Upper lobe of left lung (tissue), 4 donors: ENCODE measurements at regions not wholly inside any gene's neighbourhood (a gene's known extent, or its start where the extent isn't known, plus 50 kb on each side); places are given as distances from the start of the nearest gene placed in this dataset.

ENCODE experiments used
- POLR2A ChIP-seq, 4 donors: fragments of 450-650 bp; IDR thresholded peaks; one replicate each; pipeline ENCODE4 v1.5.1; 2016 to 2017; ENCODE audit warnings: antibody characterized with exemption in 4 of 4, mild to moderate bottlenecking in 2 of 4
- POLR2AphosphoS5 ChIP-seq, 2 donors: sonication (generic); formaldehyde crosslinking; IDR thresholded peaks; one replicate each; pipeline ENCODE4 v1.5.1; 2017; ENCODE audit warnings: antibody characterized with exemption in 2 of 2
- TF ChIP-seq, protein P1 (sequence below), 6 experiments: fragments of 450-650 bp in 4 of 6; fragments of 200-600 bp in 2 of 6; sonication (generic) in 2 of 6; IDR thresholded peaks; one replicate each; pipeline ENCODE4 v1.5.1; 2016 to 2019; ENCODE audit warnings: antibody characterized with exemption in 6 of 6

DNA sequence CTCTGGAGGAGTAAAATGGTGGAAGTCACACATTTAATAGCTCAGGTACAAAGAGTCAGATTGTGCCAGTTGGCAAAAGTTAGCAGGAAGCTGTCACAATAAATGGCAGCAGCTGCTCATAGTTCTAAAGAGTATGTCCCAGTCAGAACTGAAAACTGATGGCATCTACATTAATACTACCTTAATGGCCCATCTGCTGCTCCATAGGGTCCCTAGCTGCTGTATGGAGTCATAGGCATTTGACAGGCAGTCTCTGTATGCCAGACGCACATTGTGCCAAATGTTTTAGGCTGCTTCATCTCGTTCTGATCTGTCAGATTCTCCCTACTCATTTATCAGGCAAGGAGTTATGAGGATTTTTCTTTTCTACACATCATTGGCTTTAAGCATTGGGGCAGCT, 515.8 kb upstream of the ARRDC3 start:
- TF ChIP-seq POLR2AphosphoS5 (IDR thresholded peaks at IDR 0.05) (no peak), POLR2A (IDR thresholded peaks at IDR 0.05) (no peak)
- TF ChIP-seq, protein P1, sequence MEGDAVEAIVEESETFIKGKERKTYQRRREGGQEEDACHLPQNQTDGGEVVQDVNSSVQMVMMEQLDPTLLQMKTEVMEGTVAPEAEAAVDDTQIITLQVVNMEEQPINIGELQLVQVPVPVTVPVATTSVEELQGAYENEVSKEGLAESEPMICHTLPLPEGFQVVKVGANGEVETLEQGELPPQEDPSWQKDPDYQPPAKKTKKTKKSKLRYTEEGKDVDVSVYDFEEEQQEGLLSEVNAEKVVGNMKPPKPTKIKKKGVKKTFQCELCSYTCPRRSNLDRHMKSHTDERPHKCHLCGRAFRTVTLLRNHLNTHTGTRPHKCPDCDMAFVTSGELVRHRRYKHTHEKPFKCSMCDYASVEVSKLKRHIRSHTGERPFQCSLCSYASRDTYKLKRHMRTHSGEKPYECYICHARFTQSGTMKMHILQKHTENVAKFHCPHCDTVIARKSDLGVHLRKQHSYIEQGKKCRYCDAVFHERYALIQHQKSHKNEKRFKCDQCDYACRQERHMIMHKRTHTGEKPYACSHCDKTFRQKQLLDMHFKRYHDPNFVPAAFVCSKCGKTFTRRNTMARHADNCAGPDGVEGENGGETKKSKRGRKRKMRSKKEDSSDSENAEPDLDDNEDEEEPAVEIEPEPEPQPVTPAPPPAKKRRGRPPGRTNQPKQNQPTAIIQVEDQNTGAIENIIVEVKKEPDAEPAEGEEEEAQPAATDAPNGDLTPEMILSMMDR (IDR thresholded peaks at IDR 0.05), result no peak
